DOHH2 (cell line): ENCODE measurements at regions not wholly inside any gene's neighbourhood (a gene's known extent, or its start where the extent isn't known, plus 50 kb on each side); places are given as distances from the start of the nearest gene placed in this dataset.

Experiments used
- CTCF ChIP-seq: fragments of 200-600 bp; sonication (generic); IDR thresholded peaks from one replicate; pipeline ENCODE4 v1.5.1; 2014; ENCODE audit warnings: antibody characterized with exemption, mild to moderate bottlenecking, low read depth, low read length; ENCODE audit not compliant: poor library complexity, severe bottlenecking
- EZH2phosphoT487 ChIP-seq: fragments of 200-600 bp; sonication (generic); IDR thresholded peaks from 2 replicates; pipeline ENCODE4 v1.6.1; 2017; ENCODE audit warnings: borderline replicate concordance, mild to moderate bottlenecking, antibody characterized with exemption, low read length, moderate library complexity, mixed read lengths

GRCh38 chr2:6452702-6453481 lies 412.8 kb downstream of the CMPK2 start:
- no peak for TF ChIP-seq CTCF
- TF ChIP-seq EZH2phosphoT487: no peak
